ENCODE measurements at regions not wholly inside any gene's neighbourhood (a gene's known extent, or its start where the extent isn't known, plus 50 kb on each side); places are given as distances from the start of the nearest gene placed in this dataset.

- TF ChIP-seq POLR2AphosphoS5 (IDR thresholded peaks at IDR 0.05; ENCODE audit: low read depth, low read length) (no peak), CTCF (IDR thresholded peaks at IDR 0.05) (no peak), REST (IDR thresholded peaks at IDR 0.05; ENCODE audit: insufficient read depth in 1 of 2, low read depth in 2 of 2, low read length in 1 of 2) (no peak)
These were observed 54.1 kb upstream of the WNT11 start for GRCh38 chr11:76260296-76260925.
